K562 (cell line): ENCODE measurements at regions not wholly inside any gene's neighbourhood (a gene's known extent, or its start where the extent isn't known, plus 50 kb on each side); places are given as distances from the start of the nearest gene placed in this dataset.
A peak's percentile ranks its signal among the peaks of the same experiment; 100 is the strongest.

Experiments
- ATAC-seq: fragments of 200-7000 bp; cut with Tn5 transposase; 3 replicates; pipeline ENCODE4 v1.9.1; 2020; ENCODE audit warnings: moderate library complexity
- BruUV-seq: library from RNA; stranded (reverse); fragments of 400-500 nt; replicated peaks from 2 replicates; lab custom pipeline; 2021; lab: Mats Ljungman, UMichigan
- CTCF ChIA-PET: fragments of 300-600 bp; formaldehyde crosslinking; extraction: SDS; loops from one replicate; lab custom pipeline; 2021; ENCODE audit warnings: low intra/inter-chr PET ratio; lab: Yijun Ruan, JAX
- POLR2A ChIA-PET: fragments of 300-600, 350-650 bp; sonication (Branson Sonifier 250); formaldehyde crosslinking; extraction: SDS; loops from one replicate; lab custom pipeline; 2021; ENCODE audit warnings: antibody characterized with exemption, inconsistent platforms; lab: Yijun Ruan, JAX
- DNase-seq, 4 experiments: peaks; one replicate each; pipeline versions ENCODE4 v3.0.0 to v3.0.0-alpha.2; 2011 to 2018; ENCODE audit warnings: low spot score in 3 of 4, mixed read lengths in 3 of 4; ENCODE audit errors: extremely low read depth in 1 of 4
- FAIRE-seq: peaks from 2 replicates; lab custom pipeline; 2011; peaks lifted over from hg19 to GRCh38; lab: Jason Lieb, UNC
- H2AFZ ChIP-seq: 2 replicates; pipeline ENCODE4 v1.6.0; 2011; ENCODE audit warnings: low read depth, low read length, control low read depth, inconsistent platforms
- H3K27ac ChIP-seq: fragments of 200-600 bp; 3 replicates; pipeline ENCODE4 v1.8.0; 2011; ENCODE audit warnings: low read depth, mild to moderate bottlenecking, control low read depth, inconsistent platforms, low read length, moderate library complexity, mixed read lengths; ENCODE audit errors: extremely low read depth
- H3K27me3 ChIP-seq, 2 experiments: fragments of 300-600 bp in 1 of 2; 2 replicates in 1 of 2; 3 replicates in 1 of 2; pipeline versions ENCODE4 v1.6.0 to v1.8.0; 2011; ENCODE audit warnings: inconsistent platforms in 2 of 2, low read length in 2 of 2, mild to moderate bottlenecking in 1 of 2, mixed read lengths in 1 of 2, moderate library complexity in 1 of 2; ENCODE audit not compliant: control insufficient read depth in 2 of 2, insufficient read depth in 2 of 2
- H3K36me3 ChIP-seq: fragments of 300-600 bp; 3 replicates; pipeline ENCODE4 v1.8.0; 2011; ENCODE audit warnings: mild to moderate bottlenecking, low read length, inconsistent platforms; ENCODE audit not compliant: control insufficient read depth, insufficient read depth
- H3K4me1 ChIP-seq, 2 experiments: fragments of 200-600 bp in 1 of 2; replicated peaks in 1 of 2; 2 replicates in 1 of 2; 3 replicates in 1 of 2; pipeline versions ENCODE4 v1.5.1 to v1.8.0; 2011; ENCODE audit warnings: inconsistent platforms in 2 of 2, low read length in 2 of 2, mild to moderate bottlenecking in 1 of 2, mixed read lengths in 1 of 2, moderate library complexity in 1 of 2; ENCODE audit not compliant: control insufficient read depth in 2 of 2, insufficient read depth in 2 of 2
- H3K4me2 ChIP-seq: 2 replicates; pipeline ENCODE4 v1.6.1; 2011; ENCODE audit warnings: low read length, control low read depth, inconsistent platforms, mixed read lengths; ENCODE audit not compliant: insufficient read depth
- H3K4me3 ChIP-seq: fragments of 200-600 bp; sonication (generic), shearing (Covaris generic); 2 replicates; pipeline ENCODE4 v1.5.1; 2016; ENCODE audit warnings: control low read depth, inconsistent platforms
- H3K79me2 ChIP-seq: fragments of 200-600 bp; 3 replicates; pipeline ENCODE4 v1.8.0; 2011; ENCODE audit warnings: low read length, inconsistent platforms; ENCODE audit not compliant: control insufficient read depth, insufficient read depth
- H3K9ac ChIP-seq, 2 experiments: 2 replicates each; pipeline versions ENCODE4 v1.6.0 to v1.6.1; 2011; ENCODE audit warnings: low read depth in 2 of 2, low read length in 2 of 2, control low read depth in 1 of 2, inconsistent platforms in 1 of 2, mild to moderate bottlenecking in 1 of 2, mixed read lengths in 1 of 2; ENCODE audit not compliant: insufficient read depth in 1 of 2
- H3K9me1 ChIP-seq: one replicate; pipeline ENCODE4 v1.6.0; 2011; ENCODE audit warnings: inconsistent platforms, mild to moderate bottlenecking, low read length, moderate library complexity; ENCODE audit not compliant: control insufficient read depth, insufficient read depth
- H3K9me3 ChIP-seq: replicated peaks from 2 replicates; pipeline ENCODE4 v1.5.1; 2011; ENCODE audit warnings: low read depth, low read length, inconsistent platforms; ENCODE audit not compliant: control insufficient read depth, insufficient read depth
- H4K20me1 ChIP-seq: replicated peaks from 2 replicates; pipeline ENCODE4 v1.6.1; 2011; ENCODE audit warnings: low read length, inconsistent platforms, mixed read lengths; ENCODE audit not compliant: control insufficient read depth, insufficient read depth
- CEBPG ChIP-seq, 3 experiments: fragments of 200-800 bp in 1 of 3; sonication (Bioruptor generic) in 1 of 3; sonication (generic) in 1 of 3; formaldehyde crosslinking in 1 of 3; IDR thresholded peaks in 2 of 3; conservative IDR thresholded peaks in 1 of 3; 2 replicates each; pipeline versions ENCODE4 v1.6.1 to v1.8.0; 2016 to 2022; ENCODE audit warnings: missing compliant biosample characterization in 2 of 3, missing genetic modification characterization in 2 of 3, mild to moderate bottlenecking in 1 of 3, missing genetic modification reagents in 1 of 3
- RBM39 ChIP-seq: fragments of 200-400 bp; formaldehyde crosslinking; optimal IDR thresholded peaks from 2 replicates; pipeline ENCODE3; 2018; ENCODE audit warnings: low read depth, low read length
- YY1 ChIP-seq, 3 experiments: IDR thresholded peaks; 2 replicates each; pipeline ENCODE4 v1.6.1; 2011; ENCODE audit warnings: low read length in 2 of 3, mild to moderate bottlenecking in 2 of 3, moderate library complexity in 2 of 3, borderline replicate concordance in 1 of 3, control low read depth in 1 of 3, low read depth in 1 of 3; ENCODE audit not compliant: insufficient read depth in 3 of 3, insufficient replicate concordance in 2 of 3, control insufficient read depth in 1 of 3, insufficient read length in 1 of 3; ENCODE audit errors: extremely low read depth in 1 of 3
- ZSCAN32 ChIP-seq: fragments of 450-650 bp; formaldehyde crosslinking; IDR thresholded peaks from 2 replicates; pipeline ENCODE4 v1.4.0; 2020; ENCODE audit warnings: mild to moderate bottlenecking, moderate library complexity
- WGBS: fragments of 100-300 bp; shearing (Covaris generic); methylation state at CpG from one replicate; pipeline ENCODE4 v1.1.6; 2016; ENCODE audit warnings: low coverage, mixed read lengths; ENCODE audit not compliant: insufficient coverage; ENCODE audit errors: missing lambda C conversion rate; 5-methylcytosine and 5-hydroxymethylcytosine counted together
- in situ Hi-C: fragments of 300-500 bp; cut with MboI; formaldehyde crosslinking; loops from 4 replicates; pipeline ENCODE4 v1.15.0; 2018; ENCODE audit warnings: inconsistent platforms, mixed read lengths
- intact Hi-C: fragments of 100-400 bp; cut with micrococcal nuclease; formaldehyde crosslinking; loops from 2 replicates; pipeline ENCODE4 v1.14.2; 2022
- TF ChIP-seq, protein P1 (sequence below): fragments of 450-650 bp; formaldehyde crosslinking; IDR thresholded peaks from 2 replicates; pipeline ENCODE4 v1.4.0; 2022; ENCODE audit warnings: mild to moderate bottlenecking, moderate library complexity
- TF ChIP-seq, protein P2 (sequence below): sonication (generic); formaldehyde crosslinking; IDR thresholded peaks from 2 replicates; pipeline ENCODE4 v1.4.0; 2020; ENCODE audit warnings: mild to moderate bottlenecking, missing genetic modification reagents

DNA sequence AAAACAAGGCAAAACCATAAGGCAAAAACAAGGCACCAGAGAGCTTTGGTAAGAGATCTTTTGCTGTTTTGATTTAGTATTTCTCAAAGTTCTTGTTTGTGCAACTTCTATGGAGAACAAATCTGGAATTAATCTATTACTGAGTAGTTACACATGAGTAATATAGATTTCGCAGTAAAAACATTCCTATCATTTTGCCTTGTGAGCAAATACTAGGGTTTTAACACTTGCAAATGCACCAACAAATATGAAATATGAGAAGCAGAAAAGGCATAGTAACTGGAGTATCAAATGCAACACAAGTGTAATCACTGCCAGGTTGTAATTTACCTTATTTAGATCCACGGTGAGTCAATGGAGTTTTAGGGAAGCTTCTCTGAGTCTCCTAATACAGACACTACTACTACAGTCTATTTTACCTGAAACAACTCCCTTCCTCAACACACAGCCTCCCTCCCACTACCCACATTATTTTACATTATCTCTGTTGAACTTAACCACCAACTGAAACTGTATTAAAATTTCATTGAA lies 324.1 kb downstream of the FLRT2 start:
- in situ Hi-C loops: no loop called here

DNA sequence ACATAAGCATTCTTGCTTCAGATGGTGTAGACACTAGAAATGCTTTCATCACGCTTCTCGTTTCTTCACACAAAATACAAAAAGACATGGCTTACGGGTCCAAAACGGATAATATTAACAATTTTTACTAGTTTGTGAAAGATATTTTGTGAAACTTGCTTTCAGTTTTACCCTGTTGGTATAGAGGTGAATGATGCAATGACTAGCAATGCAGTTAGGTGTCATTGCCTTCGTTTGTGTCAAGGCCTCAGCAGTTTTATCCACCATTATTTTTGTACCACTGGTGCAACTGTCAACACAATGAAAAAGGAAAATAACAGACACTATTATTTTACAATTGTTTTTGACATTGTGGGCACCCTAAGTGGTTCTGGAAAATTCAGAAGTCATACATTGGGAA lies 323.0 kb downstream of the FLRT2 start:
- no peak overlapping the region for H3K4me2 ChIP-seq
- no peak for ATAC-seq
- H2AFZ ChIP-seq: no peak overlapping the region
- ChIA-PET POLR2A (no interaction called here), CTCF (no interaction called here)
- intact Hi-C loops: no loop called here
- WGBS: 1% methylated on average over 5 of the region's 5 CpGs
- no peaks in the 10 kb centered on the region for H3K36me3 ChIP-seq
- in situ Hi-C loops: no loop called here
- FAIRE-seq: no peak
- H3K27me3 ChIP-seq: no peaks in the 10 kb centered on the region
- TF ChIP-seq, protein P1, sequence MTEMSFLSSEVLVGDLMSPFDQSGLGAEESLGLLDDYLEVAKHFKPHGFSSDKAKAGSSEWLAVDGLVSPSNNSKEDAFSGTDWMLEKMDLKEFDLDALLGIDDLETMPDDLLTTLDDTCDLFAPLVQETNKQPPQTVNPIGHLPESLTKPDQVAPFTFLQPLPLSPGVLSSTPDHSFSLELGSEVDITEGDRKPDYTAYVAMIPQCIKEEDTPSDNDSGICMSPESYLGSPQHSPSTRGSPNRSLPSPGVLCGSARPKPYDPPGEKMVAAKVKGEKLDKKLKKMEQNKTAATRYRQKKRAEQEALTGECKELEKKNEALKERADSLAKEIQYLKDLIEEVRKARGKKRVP: peak; percentile 85
- TF ChIP-seq ZSCAN32 (CRISPR knock-in tag) (peak; percentile 75; the same call in 1 of the 2 replicates), CEBPG (CRISPR knock-in tag; IDR thresholded peaks at IDR 0.05) (no peak), CEBPG (tag; conservative IDR thresholded peaks at IDR 0.05 in 1 of 2, IDR thresholded peaks at IDR 0.05 in 1 of 2) (peak; percentile 69 to 77), YY1 (IDR thresholded peaks at IDR 0.05; ENCODE audit: borderline replicate concordance in 1 of 3, control insufficient read depth in 1 of 3, extremely low read depth in 1 of 3, insufficient read depth in 3 of 3, insufficient read length in 1 of 3, insufficient replicate concordance in 2 of 3, low read depth in 1 of 3, low read length in 2 of 3) (no peak)
- H3K4me1 ChIP-seq: no peaks in the 10 kb centered on the region
- no peaks in the 10 kb centered on the region for H3K9me1 ChIP-seq
- H3K9ac ChIP-seq: no peak overlapping the region
- H3K27ac ChIP-seq: no peak overlapping the region
- H3K4me3 ChIP-seq: no peak overlapping the region
- no TSS peak for BruUV-seq
- DNase-seq: no peak
- no peaks in the 10 kb centered on the region for H3K79me2 ChIP-seq
- no peaks in the 10 kb centered on the region for H4K20me1 ChIP-seq
- H3K9me3 ChIP-seq: no peaks in the 10 kb centered on the region

More for the DNA sequence above, 324.1 kb downstream of the FLRT2 start:
- H3K79me2 ChIP-seq: no peaks in the 10 kb centered on the region
- H3K4me1 ChIP-seq: no peaks in the 10 kb centered on the region
- TF ChIP-seq, protein P2, sequence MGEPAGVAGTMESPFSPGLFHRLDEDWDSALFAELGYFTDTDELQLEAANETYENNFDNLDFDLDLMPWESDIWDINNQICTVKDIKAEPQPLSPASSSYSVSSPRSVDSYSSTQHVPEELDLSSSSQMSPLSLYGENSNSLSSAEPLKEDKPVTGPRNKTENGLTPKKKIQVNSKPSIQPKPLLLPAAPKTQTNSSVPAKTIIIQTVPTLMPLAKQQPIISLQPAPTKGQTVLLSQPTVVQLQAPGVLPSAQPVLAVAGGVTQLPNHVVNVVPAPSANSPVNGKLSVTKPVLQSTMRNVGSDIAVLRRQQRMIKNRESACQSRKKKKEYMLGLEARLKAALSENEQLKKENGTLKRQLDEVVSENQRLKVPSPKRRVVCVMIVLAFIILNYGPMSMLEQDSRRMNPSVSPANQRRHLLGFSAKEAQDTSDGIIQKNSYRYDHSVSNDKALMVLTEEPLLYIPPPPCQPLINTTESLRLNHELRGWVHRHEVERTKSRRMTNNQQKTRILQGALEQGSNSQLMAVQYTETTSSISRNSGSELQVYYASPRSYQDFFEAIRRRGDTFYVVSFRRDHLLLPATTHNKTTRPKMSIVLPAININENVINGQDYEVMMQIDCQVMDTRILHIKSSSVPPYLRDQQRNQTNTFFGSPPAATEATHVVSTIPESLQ: no peak
- TF ChIP-seq CEBPG (CRISPR knock-in tag; IDR thresholded peaks at IDR 0.05) (no peak), CEBPG (tag; conservative IDR thresholded peaks at IDR 0.05 in 1 of 2, IDR thresholded peaks at IDR 0.05 in 1 of 2) (no peak), RBM39 (no peak)
- TF ChIP-seq, all 486 proteins: peak for 0
- Histone ChIP-seq H3K9me1 (no peaks in the 10 kb centered on the region), H2AFZ (no peak overlapping the region), H3K27ac (no peak overlapping the region), H3K9me3 (no peaks in the 10 kb centered on the region), H3K36me3 (no peaks in the 10 kb centered on the region), H3K4me3 (no peak overlapping the region), H3K27me3 (no peaks in the 10 kb centered on the region), H3K9ac (no peak overlapping the region), H4K20me1 (no peaks in the 10 kb centered on the region), H3K4me2 (no peak overlapping the region)
- POLR2A ChIA-PET: no interaction called here
- CTCF ChIA-PET: no interaction called here
- intact Hi-C loops: no loop called here
- BruUV-seq: no TSS peak
- 0% methylated on average over 2 of the region's 2 CpGs for WGBS
- no peak for FAIRE-seq
- no peak for ATAC-seq
- DNase-seq: no peak
